ENCODE measurements at regions not wholly inside any gene's neighbourhood (a gene's known extent, or its start where the extent isn't known, plus 50 kb on each side); places are given as distances from the start of the nearest gene placed in this dataset.

DNA sequence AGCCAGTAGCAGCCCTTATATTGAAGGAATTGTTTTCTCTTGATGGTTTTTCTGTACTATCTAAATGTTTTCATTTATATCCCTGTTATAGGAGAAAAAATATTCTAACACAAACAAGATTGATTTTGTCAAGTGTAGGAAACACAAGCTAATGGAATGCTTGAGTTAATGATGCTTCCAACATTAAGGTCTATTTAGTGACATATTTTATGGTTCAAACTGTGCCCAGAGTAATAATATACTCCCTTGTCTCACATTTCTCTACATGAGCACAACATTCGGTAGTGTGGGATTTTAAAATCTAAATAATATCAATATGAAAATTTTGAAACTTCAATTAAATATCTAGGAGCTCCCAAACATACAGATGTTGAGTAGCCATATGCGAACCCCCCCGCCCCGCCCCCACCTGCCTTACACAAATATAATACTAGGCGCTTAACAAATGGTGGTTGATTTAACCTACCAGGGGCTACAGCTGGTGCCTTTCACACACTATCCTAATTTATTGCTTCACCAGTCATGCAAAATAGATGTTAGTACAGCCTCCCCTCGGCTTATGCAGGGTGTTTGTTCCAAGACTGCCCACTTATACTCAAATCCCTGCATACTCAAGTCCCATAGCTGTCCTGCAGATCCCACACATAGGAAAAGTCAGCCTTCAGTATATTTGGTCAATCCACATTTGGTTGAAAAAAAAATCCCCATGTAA, 124.1 kb upstream of the ACO1 start:
- Histone ChIP-seq H3K4me3 (no peak overlapping the region), H3K4me1 (no peaks in the 10 kb centered on the region), H3K27me3 (no peaks in the 10 kb centered on the region), H3K36me3 (no peaks in the 10 kb centered on the region), H3K27ac (no peak overlapping the region), H3K9me3 (no peaks in the 10 kb centered on the region)
- ATAC-seq (no peak), DNase-seq (no peak)
- TF ChIP-seq, protein P1, sequence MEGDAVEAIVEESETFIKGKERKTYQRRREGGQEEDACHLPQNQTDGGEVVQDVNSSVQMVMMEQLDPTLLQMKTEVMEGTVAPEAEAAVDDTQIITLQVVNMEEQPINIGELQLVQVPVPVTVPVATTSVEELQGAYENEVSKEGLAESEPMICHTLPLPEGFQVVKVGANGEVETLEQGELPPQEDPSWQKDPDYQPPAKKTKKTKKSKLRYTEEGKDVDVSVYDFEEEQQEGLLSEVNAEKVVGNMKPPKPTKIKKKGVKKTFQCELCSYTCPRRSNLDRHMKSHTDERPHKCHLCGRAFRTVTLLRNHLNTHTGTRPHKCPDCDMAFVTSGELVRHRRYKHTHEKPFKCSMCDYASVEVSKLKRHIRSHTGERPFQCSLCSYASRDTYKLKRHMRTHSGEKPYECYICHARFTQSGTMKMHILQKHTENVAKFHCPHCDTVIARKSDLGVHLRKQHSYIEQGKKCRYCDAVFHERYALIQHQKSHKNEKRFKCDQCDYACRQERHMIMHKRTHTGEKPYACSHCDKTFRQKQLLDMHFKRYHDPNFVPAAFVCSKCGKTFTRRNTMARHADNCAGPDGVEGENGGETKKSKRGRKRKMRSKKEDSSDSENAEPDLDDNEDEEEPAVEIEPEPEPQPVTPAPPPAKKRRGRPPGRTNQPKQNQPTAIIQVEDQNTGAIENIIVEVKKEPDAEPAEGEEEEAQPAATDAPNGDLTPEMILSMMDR (IDR thresholded peaks at IDR 0.05) = no peak
- intact Hi-C loops (cut with DNase I) = no loop called here

DNA sequence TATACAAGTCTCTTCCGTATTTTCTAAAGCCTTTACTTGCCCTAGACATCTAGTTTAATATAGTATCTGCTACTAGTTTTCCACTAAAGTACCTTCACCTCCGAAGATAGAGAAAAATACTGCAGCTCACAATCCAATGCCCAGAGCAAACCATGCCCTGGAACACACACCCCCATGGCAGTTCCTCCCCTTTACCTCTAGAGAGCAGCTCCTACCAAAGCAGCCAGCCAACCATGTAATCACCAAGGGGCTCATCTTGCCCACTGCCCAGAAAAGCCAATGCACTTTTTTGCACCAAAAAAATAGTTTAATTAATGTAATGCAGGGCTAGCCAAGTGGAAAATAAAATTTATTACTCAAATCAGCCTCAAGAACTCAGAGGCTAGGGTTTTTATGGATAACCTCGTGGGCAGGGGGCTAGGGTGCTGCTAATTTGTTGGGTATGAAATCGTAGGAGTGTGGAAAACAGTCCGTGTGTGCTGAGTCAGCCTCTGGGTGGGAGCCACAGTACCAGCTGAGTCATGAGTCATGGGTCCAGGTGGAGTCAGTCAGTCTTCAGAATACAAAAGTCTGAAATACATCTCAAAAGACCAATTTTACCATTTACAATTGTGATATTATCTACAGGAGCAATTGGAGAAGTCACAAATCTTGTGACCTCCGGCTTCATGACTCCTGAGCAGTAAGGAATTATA, 120.1 kb upstream of the ACO1 start:
- H3K4me1 ChIP-seq = no peaks in the 10 kb centered on the region
- DNase-seq (no peak), ATAC-seq (no peak)
- no peaks in the 10 kb centered on the region for H3K36me3 ChIP-seq
- no peak overlapping the region for H3K4me3 ChIP-seq
- H3K27me3 ChIP-seq = no peaks in the 10 kb centered on the region
- no peak overlapping the region for H3K27ac ChIP-seq
- intact Hi-C loops (cut with DNase I) = no loop called here
- TF ChIP-seq, protein P1 (IDR thresholded peaks at IDR 0.05) = no peak
- H3K9me3 ChIP-seq = no peaks in the 10 kb centered on the region

DNA sequence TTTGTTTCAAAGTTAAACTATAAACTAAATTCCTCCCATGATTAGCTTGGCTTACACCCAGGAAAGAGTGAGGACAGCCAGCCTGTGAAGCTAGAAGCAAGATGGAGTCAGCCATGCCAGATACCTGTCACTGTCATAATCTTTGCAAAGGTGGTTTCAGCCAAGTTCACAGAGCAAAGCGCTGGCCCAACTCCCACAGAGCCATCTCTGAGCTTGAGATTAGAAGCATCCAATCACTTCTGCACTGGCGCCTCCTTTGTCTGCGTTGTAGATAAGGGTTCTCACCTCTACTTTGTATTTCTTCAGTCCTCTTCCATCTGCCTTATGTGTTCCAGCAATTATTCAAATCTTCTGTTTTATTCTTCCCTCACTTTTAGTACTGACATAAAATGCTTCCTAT, 119.4 kb upstream of the ACO1 start:
- H3K36me3 ChIP-seq = no peaks in the 10 kb centered on the region
- intact Hi-C loops (cut with DNase I) = no loop called here
- no peaks in the 10 kb centered on the region for H3K27me3 ChIP-seq
- no peak for ATAC-seq
- TF ChIP-seq, protein P1 (IDR thresholded peaks at IDR 0.05) = no peak
- H3K9me3 ChIP-seq = no peaks in the 10 kb centered on the region
- H3K4me3 ChIP-seq = no peak overlapping the region
- no peak overlapping the region for H3K27ac ChIP-seq
- DNase-seq = no peak
- H3K4me1 ChIP-seq = no peaks in the 10 kb centered on the region

DNA sequence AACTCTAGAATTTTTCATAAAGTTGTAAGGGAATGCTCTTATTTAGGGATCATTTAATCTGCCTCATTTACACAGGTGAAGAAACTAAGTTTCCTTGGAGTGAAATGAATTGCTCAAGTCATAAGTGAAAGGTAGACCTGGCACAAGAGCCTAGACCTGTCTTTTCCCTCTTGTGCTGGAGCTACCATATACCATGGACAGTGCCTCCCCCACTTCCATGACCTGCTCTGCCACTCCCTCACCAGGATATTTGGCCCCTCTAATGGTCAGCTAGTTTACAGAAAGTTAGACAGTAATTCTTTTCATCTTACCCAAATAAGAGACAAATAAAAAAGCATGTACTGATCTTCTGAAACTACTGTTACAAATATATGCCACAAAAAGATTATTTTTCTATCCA, 105.5 kb upstream of the ACO1 start:
- DNase-seq (no peak), ATAC-seq (no peak)
- no peaks in the 10 kb centered on the region for H3K27me3 ChIP-seq

DNA sequence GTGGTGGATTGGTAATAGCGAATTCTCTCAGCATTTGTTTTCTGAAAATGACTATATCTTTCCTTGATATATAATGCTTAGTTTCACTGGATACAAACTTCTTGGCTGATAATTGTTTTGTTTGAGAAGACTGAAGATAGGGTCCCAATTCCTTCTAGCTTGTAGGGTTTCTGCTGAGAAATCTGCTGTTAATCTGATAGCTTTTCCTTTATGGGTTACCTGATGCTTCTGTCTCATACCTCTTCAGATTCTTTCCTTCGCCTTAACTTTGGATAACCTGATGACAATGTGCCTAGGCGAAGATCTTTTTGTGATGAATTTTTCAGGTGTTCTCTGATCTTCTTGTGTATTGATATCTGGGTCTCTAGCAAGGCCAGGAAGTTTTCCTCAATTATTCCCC, 94.7 kb upstream of the ACO1 start:
- H3K27me3 ChIP-seq = no peaks in the 10 kb centered on the region
- intact Hi-C loops (cut with DNase I) = no loop called here
- H3K4me3 ChIP-seq = no peak overlapping the region
- H3K36me3 ChIP-seq = no peaks in the 10 kb centered on the region
- TF ChIP-seq, protein P1 (IDR thresholded peaks at IDR 0.05) = no peak
- no peaks in the 10 kb centered on the region for H3K4me1 ChIP-seq
- H3K9me3 ChIP-seq = no peaks in the 10 kb centered on the region
- DNase-seq = no peak
- ATAC-seq = no peak
- H3K27ac ChIP-seq = no peak overlapping the region

More for the DNA sequence above, 105.5 kb upstream of the ACO1 start:
- Histone ChIP-seq H3K27ac (no peak overlapping the region), H3K4me1 (no peaks in the 10 kb centered on the region), H3K36me3 (no peaks in the 10 kb centered on the region), H3K9me3 (no peaks in the 10 kb centered on the region), H3K4me3 (no peak overlapping the region)
- TF ChIP-seq, protein P1 (IDR thresholded peaks at IDR 0.05) = no peak
- intact Hi-C loops (cut with DNase I) = no loop called here
